ENCODE measurements at regions not wholly inside any gene's neighbourhood (a gene's known extent, or its start where the extent isn't known, plus 50 kb on each side); places are given as distances from the start of the nearest gene placed in this dataset.

DNA sequence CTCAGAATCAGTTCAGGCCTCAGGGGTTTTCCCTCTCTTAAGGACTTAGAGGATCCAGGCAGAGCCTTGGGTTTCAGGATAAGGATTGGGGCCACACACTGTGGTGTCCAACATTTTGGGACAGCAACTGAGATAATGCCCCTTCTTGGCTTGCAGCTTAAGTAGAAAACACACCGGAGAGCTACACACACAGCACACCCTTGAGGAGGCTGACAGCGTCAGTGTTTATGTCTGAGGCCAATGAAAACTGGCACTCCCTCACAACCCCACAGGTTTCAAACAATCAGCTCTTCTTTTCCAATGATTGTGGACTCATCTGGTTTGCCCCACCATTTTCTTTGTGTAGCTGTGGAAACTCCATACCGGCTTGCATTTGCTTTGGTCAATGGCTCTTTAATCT is 257.7 kb downstream of the CDCA7 start:
- Histone ChIP-seq H3K36me3 (ENCODE audit: insufficient read depth, low read length) (no peaks in the 10 kb centered on the region), H3F3A (ENCODE audit: low read depth) (no peaks in the 10 kb centered on the region), H2AFZ (ENCODE audit: low read length) (no peak overlapping the region), H3K4me1 (ENCODE audit: insufficient read depth, low read length, poor library complexity, severe bottlenecking) (no peaks in the 10 kb centered on the region), H3K9ac (ENCODE audit: low read depth, low read length, poor library complexity, severe bottlenecking) (no peak overlapping the region), H3K4me3 (ENCODE audit: low read length, poor library complexity, severe bottlenecking) (no peak overlapping the region), H3K79me2 (ENCODE audit: insufficient read depth, low read length) (no peaks in the 10 kb centered on the region), H3K27me3 (ENCODE audit: insufficient read depth, low read length, poor library complexity, severe bottlenecking) (no peaks in the 10 kb centered on the region), H4K20me1 (ENCODE audit: insufficient read depth, low read length, poor library complexity, severe bottlenecking) (no peaks in the 10 kb centered on the region), H3K4me2 (ENCODE audit: low read depth, low read length, poor library complexity, severe bottlenecking) (no peak overlapping the region), H3K9me2 (replicated peaks; ENCODE audit: low read depth, low read length) (no peaks in the 10 kb centered on the region), H3K9me3 (ENCODE audit: insufficient read depth, low read depth, low read length) (no peaks in the 10 kb centered on the region)
- no peak for TF ChIP-seq EZH2phosphoT487 (IDR thresholded peaks at IDR 0.05; ENCODE audit: borderline replicate concordance)
- TF ChIP-seq, protein P1, sequence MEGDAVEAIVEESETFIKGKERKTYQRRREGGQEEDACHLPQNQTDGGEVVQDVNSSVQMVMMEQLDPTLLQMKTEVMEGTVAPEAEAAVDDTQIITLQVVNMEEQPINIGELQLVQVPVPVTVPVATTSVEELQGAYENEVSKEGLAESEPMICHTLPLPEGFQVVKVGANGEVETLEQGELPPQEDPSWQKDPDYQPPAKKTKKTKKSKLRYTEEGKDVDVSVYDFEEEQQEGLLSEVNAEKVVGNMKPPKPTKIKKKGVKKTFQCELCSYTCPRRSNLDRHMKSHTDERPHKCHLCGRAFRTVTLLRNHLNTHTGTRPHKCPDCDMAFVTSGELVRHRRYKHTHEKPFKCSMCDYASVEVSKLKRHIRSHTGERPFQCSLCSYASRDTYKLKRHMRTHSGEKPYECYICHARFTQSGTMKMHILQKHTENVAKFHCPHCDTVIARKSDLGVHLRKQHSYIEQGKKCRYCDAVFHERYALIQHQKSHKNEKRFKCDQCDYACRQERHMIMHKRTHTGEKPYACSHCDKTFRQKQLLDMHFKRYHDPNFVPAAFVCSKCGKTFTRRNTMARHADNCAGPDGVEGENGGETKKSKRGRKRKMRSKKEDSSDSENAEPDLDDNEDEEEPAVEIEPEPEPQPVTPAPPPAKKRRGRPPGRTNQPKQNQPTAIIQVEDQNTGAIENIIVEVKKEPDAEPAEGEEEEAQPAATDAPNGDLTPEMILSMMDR (conservative IDR thresholded peaks at IDR 0.05; ENCODE audit: low read length) = peak; percentile 57

DNA sequence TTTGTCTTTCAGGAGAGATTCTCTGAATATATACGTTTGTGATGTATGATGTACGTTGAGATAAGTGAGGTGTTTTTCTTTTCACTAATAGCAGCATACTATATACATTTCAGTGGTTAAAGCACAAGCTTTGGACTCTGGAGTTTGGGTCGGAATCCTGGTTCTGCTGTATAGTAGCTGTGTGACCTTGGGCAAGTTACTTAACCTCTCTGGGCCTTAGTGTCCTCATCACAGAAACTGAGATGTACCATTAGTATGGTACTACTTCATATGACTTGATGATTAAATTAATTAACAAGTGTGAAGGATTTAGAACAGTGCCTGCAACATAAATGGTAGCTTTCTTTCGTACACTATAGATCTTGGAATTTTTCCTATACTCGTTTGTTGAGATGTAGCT is 258.7 kb downstream of the CDCA7 start:
- H3K36me3 ChIP-seq (ENCODE audit: insufficient read depth, low read length) = no peaks in the 10 kb centered on the region
- no peak overlapping the region for H3K9ac ChIP-seq (ENCODE audit: low read depth, low read length, poor library complexity, severe bottlenecking)
- TF ChIP-seq, protein P1 (conservative IDR thresholded peaks at IDR 0.05; ENCODE audit: low read length) = no peak
- TF ChIP-seq EZH2phosphoT487 (IDR thresholded peaks at IDR 0.05; ENCODE audit: borderline replicate concordance) = no peak
- no peak overlapping the region for H3K4me3 ChIP-seq (ENCODE audit: low read length, poor library complexity, severe bottlenecking)
- H3K4me2 ChIP-seq (ENCODE audit: low read depth, low read length, poor library complexity, severe bottlenecking) = no peak overlapping the region
- H3K79me2 ChIP-seq (ENCODE audit: insufficient read depth, low read length) = no peaks in the 10 kb centered on the region
- no peak overlapping the region for H2AFZ ChIP-seq (ENCODE audit: low read length)
- H3K9me2 ChIP-seq (replicated peaks; ENCODE audit: low read depth, low read length) = no peaks in the 10 kb centered on the region
- H3K9me3 ChIP-seq (ENCODE audit: insufficient read depth, low read depth, low read length) = no peaks in the 10 kb centered on the region
- H4K20me1 ChIP-seq (ENCODE audit: insufficient read depth, low read length, poor library complexity, severe bottlenecking) = no peaks in the 10 kb centered on the region
- H3K4me1 ChIP-seq (ENCODE audit: insufficient read depth, low read length, poor library complexity, severe bottlenecking) = no peaks in the 10 kb centered on the region
- H3K27me3 ChIP-seq (ENCODE audit: insufficient read depth, low read length, poor library complexity, severe bottlenecking) = no peaks in the 10 kb centered on the region
- no peaks in the 10 kb centered on the region for H3F3A ChIP-seq (ENCODE audit: low read depth)

DNA sequence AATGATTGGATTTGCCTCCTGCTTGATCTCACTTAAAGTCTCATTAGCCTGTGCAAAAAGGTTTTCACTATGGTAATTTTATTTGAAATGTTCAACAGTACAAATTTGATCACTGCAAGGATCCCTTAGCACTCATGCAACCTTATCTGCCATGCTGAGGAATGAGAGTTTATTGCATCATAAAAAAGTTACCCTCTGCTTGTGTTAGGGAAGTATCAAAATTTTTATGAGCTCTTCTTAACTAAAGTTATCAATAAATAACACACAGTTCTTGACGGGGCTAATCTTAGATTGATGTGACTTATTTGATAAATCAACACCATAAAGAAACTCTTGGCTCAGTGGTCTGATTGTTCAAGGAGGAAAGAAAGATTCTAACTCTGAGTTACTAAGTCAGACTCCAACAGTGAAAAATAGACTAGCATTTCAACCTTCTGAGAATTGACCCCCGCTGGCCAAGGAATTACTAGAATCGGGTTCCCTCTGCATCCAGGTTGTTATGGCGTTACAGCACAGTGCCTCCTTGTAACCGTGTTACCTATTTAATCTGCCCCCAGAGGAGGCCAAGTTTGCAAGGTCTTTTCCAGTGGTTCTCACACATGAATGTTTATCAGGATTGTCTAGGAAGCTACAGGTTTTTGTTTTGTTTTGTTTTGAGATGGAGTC is 259.7 kb downstream of the CDCA7 start:
- Histone ChIP-seq H3K4me2 (ENCODE audit: low read depth, low read length, poor library complexity, severe bottlenecking) (no peak overlapping the region), H3K36me3 (ENCODE audit: insufficient read depth, low read length) (no peaks in the 10 kb centered on the region), H3K4me3 (ENCODE audit: low read length, poor library complexity, severe bottlenecking) (no peak overlapping the region), H3K79me2 (ENCODE audit: insufficient read depth, low read length) (no peaks in the 10 kb centered on the region), H2AFZ (ENCODE audit: low read length) (no peak overlapping the region), H3F3A (ENCODE audit: low read depth) (no peaks in the 10 kb centered on the region), H3K9me2 (replicated peaks; ENCODE audit: low read depth, low read length) (no peaks in the 10 kb centered on the region), H3K4me1 (ENCODE audit: insufficient read depth, low read length, poor library complexity, severe bottlenecking) (no peaks in the 10 kb centered on the region), H3K9ac (ENCODE audit: low read depth, low read length, poor library complexity, severe bottlenecking) (no peak overlapping the region), H4K20me1 (ENCODE audit: insufficient read depth, low read length, poor library complexity, severe bottlenecking) (no peaks in the 10 kb centered on the region), H3K27me3 (ENCODE audit: insufficient read depth, low read length, poor library complexity, severe bottlenecking) (no peaks in the 10 kb centered on the region), H3K9me3 (ENCODE audit: insufficient read depth, low read depth, low read length) (no peaks in the 10 kb centered on the region)
- TF ChIP-seq EZH2phosphoT487 (IDR thresholded peaks at IDR 0.05; ENCODE audit: borderline replicate concordance) = no peak
- TF ChIP-seq, protein P1 (conservative IDR thresholded peaks at IDR 0.05; ENCODE audit: low read length) = no peak
